Kidney epithelial cell (primary cell): ENCODE measurements at regions not wholly inside any gene's neighbourhood (a gene's known extent, or its start where the extent isn't known, plus 50 kb on each side); places are given as distances from the start of the nearest gene placed in this dataset.

Experiments used
- DNase-seq: peaks from one replicate; pipeline ENCODE4 v3.0.0-alpha.2; 2010; ENCODE audit warnings: low read depth
- H3K27me3 ChIP-seq: 2 replicates; pipeline ENCODE4 v1.6.0; 2011; ENCODE audit warnings: low read length; ENCODE audit not compliant: control insufficient read depth, insufficient read depth
- H3K36me3 ChIP-seq: 2 replicates; pipeline ENCODE4 v1.5.1; 2011; ENCODE audit warnings: low read length; ENCODE audit not compliant: control insufficient read depth, insufficient read depth
- H3K4me3 ChIP-seq: 2 replicates; pipeline ENCODE4 v1.5.1; 2011; ENCODE audit warnings: low read depth, mild to moderate bottlenecking, control low read depth, low read length
- TF ChIP-seq, protein P1 (sequence below): IDR thresholded peaks from 2 replicates; pipeline ENCODE4 v1.5.1; 2011; ENCODE audit warnings: mild to moderate bottlenecking, moderate library complexity, low read length, control low read depth, inconsistent platforms; ENCODE audit not compliant: insufficient read depth, poor library complexity, severe bottlenecking

DNA sequence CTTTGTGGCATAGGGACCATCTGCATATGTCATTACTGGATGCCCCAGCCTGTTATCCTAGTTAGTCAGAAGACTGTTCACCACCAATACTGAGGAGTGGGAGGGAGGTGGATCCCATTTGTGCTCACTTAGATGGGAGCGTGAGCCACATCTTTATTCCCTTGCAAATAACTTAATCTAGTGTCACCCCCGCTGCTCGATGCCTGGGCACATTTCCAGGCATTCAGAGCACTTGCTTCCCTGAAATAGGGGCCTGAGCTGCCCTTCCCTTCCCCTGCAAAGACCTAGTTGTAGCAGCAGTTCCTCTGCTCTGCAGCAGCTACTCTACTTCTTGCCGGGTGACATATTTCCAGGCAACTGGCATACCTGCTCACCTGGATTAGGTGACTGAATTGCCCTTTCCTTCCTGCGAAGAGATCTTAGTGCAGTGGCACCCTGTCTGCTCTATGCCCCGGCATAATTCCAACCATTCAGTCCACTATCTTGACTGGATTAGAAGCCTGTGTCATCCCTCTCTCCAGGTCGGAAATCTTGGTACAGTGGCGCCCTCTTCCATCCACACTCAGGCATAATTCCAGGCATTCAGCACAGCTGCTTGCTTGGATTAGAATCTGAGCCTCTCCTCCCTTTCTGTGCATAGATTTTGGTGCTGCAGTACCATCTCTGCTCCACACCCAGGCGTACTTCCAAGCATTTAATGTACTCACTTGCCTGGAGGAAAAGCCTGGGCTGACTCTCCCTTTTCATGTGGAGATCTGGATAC, 1389.1 kb upstream of the TMEFF2 start:
- H3K27me3 ChIP-seq = no peaks in the 10 kb centered on the region
- no peak overlapping the region for H3K4me3 ChIP-seq
- no peaks in the 10 kb centered on the region for H3K36me3 ChIP-seq
- no peak for DNase-seq
- TF ChIP-seq, protein P1, sequence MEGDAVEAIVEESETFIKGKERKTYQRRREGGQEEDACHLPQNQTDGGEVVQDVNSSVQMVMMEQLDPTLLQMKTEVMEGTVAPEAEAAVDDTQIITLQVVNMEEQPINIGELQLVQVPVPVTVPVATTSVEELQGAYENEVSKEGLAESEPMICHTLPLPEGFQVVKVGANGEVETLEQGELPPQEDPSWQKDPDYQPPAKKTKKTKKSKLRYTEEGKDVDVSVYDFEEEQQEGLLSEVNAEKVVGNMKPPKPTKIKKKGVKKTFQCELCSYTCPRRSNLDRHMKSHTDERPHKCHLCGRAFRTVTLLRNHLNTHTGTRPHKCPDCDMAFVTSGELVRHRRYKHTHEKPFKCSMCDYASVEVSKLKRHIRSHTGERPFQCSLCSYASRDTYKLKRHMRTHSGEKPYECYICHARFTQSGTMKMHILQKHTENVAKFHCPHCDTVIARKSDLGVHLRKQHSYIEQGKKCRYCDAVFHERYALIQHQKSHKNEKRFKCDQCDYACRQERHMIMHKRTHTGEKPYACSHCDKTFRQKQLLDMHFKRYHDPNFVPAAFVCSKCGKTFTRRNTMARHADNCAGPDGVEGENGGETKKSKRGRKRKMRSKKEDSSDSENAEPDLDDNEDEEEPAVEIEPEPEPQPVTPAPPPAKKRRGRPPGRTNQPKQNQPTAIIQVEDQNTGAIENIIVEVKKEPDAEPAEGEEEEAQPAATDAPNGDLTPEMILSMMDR = peak; percentile 29

DNA sequence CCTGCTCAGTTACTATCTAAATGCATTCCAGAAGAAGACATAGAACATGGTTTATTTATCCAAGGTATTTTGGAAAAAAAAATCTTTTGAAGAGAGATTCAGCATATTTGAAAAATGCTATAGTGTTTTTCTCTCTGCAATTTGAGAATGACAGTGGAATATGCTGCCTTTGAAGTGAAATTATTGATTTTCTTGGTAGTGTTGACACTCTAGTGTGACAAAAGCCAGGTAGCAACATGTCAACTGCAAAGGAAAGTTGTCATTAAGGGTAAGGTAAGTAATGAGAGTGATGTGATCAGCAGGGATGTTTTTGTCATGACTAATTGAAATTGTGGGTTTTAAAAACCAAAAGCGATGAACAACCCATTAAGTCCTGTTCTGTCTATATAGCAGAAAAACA, 1387.1 kb upstream of the TMEFF2 start:
- no peaks in the 10 kb centered on the region for H3K27me3 ChIP-seq
- no peak overlapping the region for H3K4me3 ChIP-seq
- no peaks in the 10 kb centered on the region for H3K36me3 ChIP-seq
- TF ChIP-seq, protein P1 = no peak
- DNase-seq = no peak

DNA sequence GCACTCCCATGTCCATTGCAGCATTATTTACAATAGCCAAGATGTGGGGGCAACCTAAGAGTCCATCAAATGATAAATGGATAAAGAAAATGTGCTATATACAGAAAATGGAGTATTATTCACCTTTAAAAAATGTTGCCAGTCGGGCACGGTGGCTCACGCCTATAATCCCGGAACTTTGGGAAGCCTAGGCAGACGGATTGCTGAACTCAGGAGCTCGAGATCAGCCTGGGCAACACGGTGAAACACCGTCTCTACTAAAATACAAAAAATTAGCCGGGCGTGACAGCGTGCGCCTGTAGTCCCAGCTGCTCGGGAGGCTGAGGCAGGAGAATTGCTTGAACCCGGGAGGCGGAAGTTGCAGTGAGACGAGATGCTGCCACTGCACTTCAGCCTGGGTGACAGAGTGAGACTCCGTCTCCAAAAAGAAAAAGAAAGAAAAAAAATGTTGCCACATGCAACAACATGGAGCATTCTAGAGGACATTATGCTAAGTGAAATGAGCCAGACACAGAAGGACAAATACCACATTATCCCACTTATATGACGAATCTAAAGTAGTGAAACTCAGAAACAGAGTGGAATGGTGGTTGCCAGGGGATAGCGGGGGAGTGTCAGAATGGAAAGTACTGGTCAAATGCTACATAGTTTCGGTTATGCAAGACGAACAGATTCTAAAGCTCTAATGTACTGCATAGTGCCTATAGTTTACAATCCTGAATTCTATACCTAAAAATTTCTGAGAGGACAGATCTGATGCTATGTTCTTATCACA, 1385.6 kb upstream of the TMEFF2 start:
- TF ChIP-seq, protein P1 = no peak
- Histone ChIP-seq H3K4me3 (no peak overlapping the region), H3K27me3 (no peaks in the 10 kb centered on the region), H3K36me3 (no peaks in the 10 kb centered on the region)
- no peak for DNase-seq

DNA sequence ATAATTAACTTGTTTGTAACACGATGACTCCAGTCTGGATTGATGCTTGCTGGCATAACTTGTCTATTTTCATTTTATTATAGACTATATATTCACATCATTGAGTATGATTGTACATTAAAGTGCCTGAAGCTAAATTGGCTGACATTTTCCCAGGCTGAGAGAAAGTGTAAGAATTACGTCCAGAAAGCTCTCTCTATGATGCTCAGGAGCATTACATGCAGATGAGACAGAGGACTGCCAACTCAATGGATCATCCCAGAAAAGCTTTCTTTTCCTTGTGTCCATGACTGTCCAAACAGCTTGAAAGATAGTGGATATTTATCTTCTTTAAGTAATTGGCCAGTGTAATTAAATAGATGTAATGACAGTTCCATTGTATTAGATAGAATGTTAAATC, 1372.2 kb upstream of the TMEFF2 start:
- no peak overlapping the region for H3K4me3 ChIP-seq
- H3K36me3 ChIP-seq = no peaks in the 10 kb centered on the region
- no peaks in the 10 kb centered on the region for H3K27me3 ChIP-seq
- no peak for DNase-seq
- TF ChIP-seq, protein P1 = no peak

DNA sequence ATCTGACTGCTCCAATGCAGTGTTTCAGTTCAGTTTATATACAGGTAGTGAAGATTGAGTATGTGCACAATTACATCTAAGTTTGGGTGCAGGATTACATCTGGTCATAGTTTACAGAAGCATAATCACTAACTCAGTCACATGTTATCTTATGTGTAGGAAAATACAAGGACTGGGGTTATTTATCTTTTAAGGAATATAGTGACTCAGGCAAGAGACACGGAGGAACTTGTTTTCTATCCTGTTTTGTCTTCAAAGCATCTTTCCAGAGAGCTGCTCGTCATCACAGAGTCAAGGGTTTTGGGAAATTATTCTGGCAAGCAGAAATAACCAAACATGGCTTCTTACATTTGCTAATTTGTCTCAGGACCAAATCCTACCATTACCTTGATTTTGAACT, 1371.5 kb upstream of the TMEFF2 start:
- no peak for DNase-seq
- no peaks in the 10 kb centered on the region for H3K27me3 ChIP-seq
- no peak overlapping the region for H3K4me3 ChIP-seq
- TF ChIP-seq, protein P1 = no peak
- H3K36me3 ChIP-seq = no peaks in the 10 kb centered on the region
